Thyroid gland (tissue), 4 donors: ENCODE measurements at regions not wholly inside any gene's neighbourhood (a gene's known extent, or its start where the extent isn't known, plus 50 kb on each side); places are given as distances from the start of the nearest gene placed in this dataset.

ENCODE experiments used
- DNase-seq, 2 donors: peaks; one replicate each; pipeline ENCODE4 v3.0.0-alpha.2; 2019
- H3K27ac ChIP-seq, 3 donors: fragments of 200-600 bp; sonication (generic); 1 replicate in 2 of 3; 2 replicates in 1 of 3; pipeline ENCODE4 v1.5.1; 2016 to 2019; ENCODE audit warnings: mild to moderate bottlenecking in 1 of 3, moderate library complexity in 1 of 3
- H3K27me3 ChIP-seq: fragments of 200-600 bp; sonication (generic); one replicate; pipeline ENCODE4 v1.5.1; 2019
- H3K36me3 ChIP-seq, 2 donors: fragments of 200-600 bp; sonication (generic); one replicate each; pipeline ENCODE4 v1.5.1; 2016 to 2019
- H3K4me1 ChIP-seq, 2 donors: fragments of 200-600 bp; sonication (generic); one replicate each; pipeline ENCODE4 v1.5.1; 2017 to 2019
- H3K4me3 ChIP-seq, 3 donors: fragments of 200-600 bp; sonication (generic); replicated peaks in 1 of 3; 1 replicate in 2 of 3; 2 replicates in 1 of 3; pipeline ENCODE4 v1.5.1; 2016; ENCODE audit warnings: mild to moderate bottlenecking in 1 of 3
- H3K9me3 ChIP-seq: fragments of 200-600 bp; sonication (generic); one replicate; pipeline ENCODE4 v1.5.1; 2017
- CTCF ChIP-seq, 6 experiments: fragments of 200-600 bp in 3 of 6; fragments of 450-650 bp in 3 of 6; sonication (generic) in 3 of 6; IDR thresholded peaks; one replicate each; pipeline ENCODE4 v1.5.1; 2016 to 2019; ENCODE audit warnings: antibody characterized with exemption in 6 of 6, mild to moderate bottlenecking in 2 of 6, inconsistent platforms in 1 of 6, moderate library complexity in 1 of 6
- POLR2A ChIP-seq, 2 donors: fragments of 450-650 bp; IDR thresholded peaks; one replicate each; pipeline ENCODE4 v1.6.1; 2017; ENCODE audit warnings: antibody characterized with exemption in 2 of 2, mild to moderate bottlenecking in 2 of 2, moderate library complexity in 1 of 2
- WGBS, 2 donors: methylation state at CpG; one replicate each; pipeline ENCODE4 v1.1.5; 2017; 5-methylcytosine and 5-hydroxymethylcytosine counted together
- intact Hi-C: fragments of 100-400 bp; cut with DNase I; formaldehyde crosslinking; loops from one replicate; pipeline ENCODE4 v1.15.1; 2023

GRCh38 chr19:30755581-30755980 is 383.4 kb downstream of the ZNF536 start:
- 77 to 89% methylated on average over 7 of the region's 7 CpGs for WGBS, 2 donors
- intact Hi-C loops: no loop called here
- DNase-seq: no peak

GRCh38 chr19:30754162-30754561 is 382.0 kb downstream of the ZNF536 start:
- no peaks in the 10 kb centered on the region for H3K36me3 ChIP-seq
- 78 to 89% methylated on average over 1 of the region's 1 CpG for WGBS, 2 donors

More at GRCh38 chr19:30755581-30755980, 383.4 kb downstream of the ZNF536 start:
- Histone ChIP-seq H3K27ac (no peak overlapping the region), H3K36me3 (no peaks in the 10 kb centered on the region), H3K4me3 (no peak overlapping the region), H3K27me3 (no peaks in the 10 kb centered on the region), H3K9me3 (no peaks in the 10 kb centered on the region), H3K4me1 (no peaks in the 10 kb centered on the region)
- TF ChIP-seq CTCF (IDR thresholded peaks at IDR 0.05): no peak
- TF ChIP-seq POLR2A (IDR thresholded peaks at IDR 0.05): no peak

GRCh38 chr19:30752876-30753275 is 380.7 kb downstream of the ZNF536 start:
- Histone ChIP-seq H3K36me3 (no peaks in the 10 kb centered on the region), H3K27ac (no peak overlapping the region), H3K4me3 (no peak overlapping the region), H3K27me3 (no peaks in the 10 kb centered on the region), H3K9me3 (no peaks in the 10 kb centered on the region), H3K4me1 (no peaks in the 10 kb centered on the region)
- 85 to 86% methylated on average over 3 of the region's 3 CpGs for WGBS, 2 donors
- TF ChIP-seq CTCF (IDR thresholded peaks at IDR 0.05): no peak
- no peak for DNase-seq
- intact Hi-C loops: no loop called here

More at GRCh38 chr19:30754162-30754561, 382.0 kb downstream of the ZNF536 start:
- Histone ChIP-seq H3K4me1 (no peaks in the 10 kb centered on the region), H3K9me3 (no peaks in the 10 kb centered on the region), H3K27me3 (no peaks in the 10 kb centered on the region), H3K27ac (no peak overlapping the region), H3K4me3 (no peak overlapping the region)
- DNase-seq: no peak
- intact Hi-C loops: no loop called here
- TF ChIP-seq POLR2A (IDR thresholded peaks at IDR 0.05) (no peak), CTCF (IDR thresholded peaks at IDR 0.05) (no peak)

GRCh38 chr19:30752201-30752600 is 380.0 kb downstream of the ZNF536 start:
- Histone ChIP-seq H3K36me3 (no peaks in the 10 kb centered on the region), H3K4me1 (no peaks in the 10 kb centered on the region), H3K9me3 (no peaks in the 10 kb centered on the region), H3K27me3 (no peaks in the 10 kb centered on the region), H3K27ac (no peak overlapping the region), H3K4me3 (no peak overlapping the region)
- TF ChIP-seq POLR2A (IDR thresholded peaks at IDR 0.05): no peak
- TF ChIP-seq CTCF (IDR thresholded peaks at IDR 0.05): no peak
- DNase-seq: no peak
- 90 to 98% methylated on average over 6 of the region's 6 CpGs for WGBS, 2 donors
- intact Hi-C loops: no loop called here

- Histone ChIP-seq H3K4me3 (no peak overlapping the region), H3K27ac (no peak overlapping the region), H3K4me1 (no peaks in the 10 kb centered on the region), H3K9me3 (no peaks in the 10 kb centered on the region), H3K27me3 (no peaks in the 10 kb centered on the region), H3K36me3 (no peaks in the 10 kb centered on the region)
- TF ChIP-seq POLR2A (IDR thresholded peaks at IDR 0.05): no peak
- no peak for TF ChIP-seq CTCF (IDR thresholded peaks at IDR 0.05)
- DNase-seq: no peak
- intact Hi-C loops: no loop called here
- 88 to 93% methylated on average over 4 of the region's 4 CpGs for WGBS, 2 donors
Observed at GRCh38 chr19:30745476-30745985, 373.3 kb downstream of the ZNF536 start.
